ENCODE measurements at regions not wholly inside any gene's neighbourhood (a gene's known extent, or its start where the extent isn't known, plus 50 kb on each side); places are given as distances from the start of the nearest gene placed in this dataset.

- intact Hi-C loops (cut with micrococcal nuclease): no loop called here
Measured at GRCh38 chr10:29067628-29068027, 221.2 kb upstream of the LYZL1 start.

- intact Hi-C loops (cut with micrococcal nuclease): no loop called here
Measured at GRCh38 chr10:29068302-29068701, 220.6 kb upstream of the LYZL1 start.

- intact Hi-C loops (cut with micrococcal nuclease): no loop called here
Measured at GRCh38 chr10:29068966-29069365, 219.9 kb upstream of the LYZL1 start.

- intact Hi-C loops (cut with micrococcal nuclease): no loop called here
Measured at GRCh38 chr10:29069941-29070340, 218.9 kb upstream of the LYZL1 start.

GRCh38 chr10:29078919-29079318 is 210.0 kb upstream of the LYZL1 start:
- intact Hi-C loops (cut with micrococcal nuclease): no loop called here

GRCh38 chr10:29081231-29081630 is 207.6 kb upstream of the LYZL1 start:
- intact Hi-C loops (cut with micrococcal nuclease): no loop called here

- intact Hi-C loops (cut with micrococcal nuclease): no loop called here
Measured at GRCh38 chr10:29081951-29082685, 206.8 kb upstream of the LYZL1 start.

GRCh38 chr10:29083096-29083495 is 205.8 kb upstream of the LYZL1 start:
- intact Hi-C loops (cut with micrococcal nuclease): no loop called here

- intact Hi-C loops (cut with micrococcal nuclease): no loop called here
Measured at GRCh38 chr10:29084681-29085307, 204.1 kb upstream of the LYZL1 start.

GRCh38 chr10:29089091-29089490 is 199.8 kb upstream of the LYZL1 start:
- intact Hi-C loops (cut with micrococcal nuclease): no loop called here

- intact Hi-C loops (cut with micrococcal nuclease): no loop called here
Measured at GRCh38 chr10:29096303-29096824, 192.5 kb upstream of the LYZL1 start.

- intact Hi-C loops (cut with micrococcal nuclease): no loop called here
Measured at GRCh38 chr10:29098423-29098822, 190.4 kb upstream of the LYZL1 start.

GRCh38 chr10:29099001-29099400 is 189.9 kb upstream of the LYZL1 start:
- intact Hi-C loops (cut with micrococcal nuclease): no loop called here

GRCh38 chr10:29099415-29099814 is 189.5 kb upstream of the LYZL1 start:
- intact Hi-C loops (cut with micrococcal nuclease): no loop called here

GRCh38 chr10:29100505-29100904 is 188.4 kb upstream of the LYZL1 start:
- intact Hi-C loops (cut with micrococcal nuclease): no loop called here

- intact Hi-C loops (cut with micrococcal nuclease): no loop called here
Measured at GRCh38 chr10:29102233-29102632, 186.6 kb upstream of the LYZL1 start.

GRCh38 chr10:29102636-29103035 is 186.2 kb upstream of the LYZL1 start:
- intact Hi-C loops (cut with micrococcal nuclease): no loop called here

- intact Hi-C loops (cut with micrococcal nuclease): no loop called here
Measured at GRCh38 chr10:29104661-29105399, 184.0 kb upstream of the LYZL1 start.

GRCh38 chr10:29105516-29106215 is 183.2 kb upstream of the LYZL1 start:
- intact Hi-C loops (cut with micrococcal nuclease): no loop called here

GRCh38 chr10:29106287-29106686 is 182.6 kb upstream of the LYZL1 start:
- intact Hi-C loops (cut with micrococcal nuclease): no loop called here

- intact Hi-C loops (cut with micrococcal nuclease): no loop called here
Measured at GRCh38 chr10:29107866-29108498, 180.9 kb upstream of the LYZL1 start.

All from T-helper 1 cell treated with Interleukin-12 subunit alpha and Interleukin-12 subunit beta and Interleukin-4 antibody, amounts not matched to agents 30 ng/mL and 1 ng/mL, for 36 hours (primary cell).